ENCODE measurements at regions not wholly inside any gene's neighbourhood (a gene's known extent, or its start where the extent isn't known, plus 50 kb on each side); places are given as distances from the start of the nearest gene placed in this dataset.
"Not testable (repeated sequence)": the region's sequence is repeated elsewhere in the genome, so short reads cannot be mapped to it uniquely, and the experiment has no call there.

DNA sequence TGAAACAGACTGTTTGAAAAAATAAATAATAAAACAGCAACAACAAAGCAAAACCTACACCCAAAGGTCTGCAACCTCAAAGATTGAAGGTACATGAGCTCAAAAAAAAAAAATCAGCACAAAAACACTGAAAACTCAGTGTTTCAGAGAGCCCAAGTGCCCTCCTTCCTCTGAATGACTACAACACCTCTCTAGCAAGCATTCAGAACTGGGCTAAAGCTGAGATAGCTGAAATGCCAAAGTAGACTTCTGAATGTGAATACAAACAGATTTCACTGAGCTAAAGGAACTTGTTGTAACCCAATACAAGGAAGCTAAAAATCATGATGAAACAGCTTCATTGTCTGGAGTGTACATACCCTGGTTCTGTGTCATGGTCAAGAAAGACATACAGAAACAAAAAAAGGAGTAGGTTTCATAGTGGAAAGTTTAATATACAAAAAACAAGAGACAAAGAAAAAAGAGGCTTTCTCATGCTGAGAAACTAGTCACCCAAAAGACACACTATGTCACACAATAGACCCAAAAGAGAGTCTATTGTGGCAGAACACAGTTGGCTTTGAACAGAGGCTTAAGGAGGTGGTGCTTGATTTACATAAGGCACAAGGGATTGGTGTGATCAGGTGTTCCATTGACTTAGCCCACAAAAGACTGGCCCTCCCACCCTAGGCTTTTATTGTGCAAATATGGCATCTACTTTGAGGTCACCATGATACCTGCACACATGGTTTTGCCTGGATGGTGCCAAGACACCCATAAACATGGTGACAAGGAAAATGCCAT is 316.6 kb downstream of the KDM5D start:
- DNase-seq (no peak), FAIRE-seq (no peak)
- no peaks in the 10 kb centered on the region for H3K4me1 ChIP-seq (ENCODE audit: control insufficient read depth in 2 of 3, insufficient read depth in 2 of 3, low read depth in 1 of 3, low read length in 3 of 3)
- TF ChIP-seq, protein P1, sequence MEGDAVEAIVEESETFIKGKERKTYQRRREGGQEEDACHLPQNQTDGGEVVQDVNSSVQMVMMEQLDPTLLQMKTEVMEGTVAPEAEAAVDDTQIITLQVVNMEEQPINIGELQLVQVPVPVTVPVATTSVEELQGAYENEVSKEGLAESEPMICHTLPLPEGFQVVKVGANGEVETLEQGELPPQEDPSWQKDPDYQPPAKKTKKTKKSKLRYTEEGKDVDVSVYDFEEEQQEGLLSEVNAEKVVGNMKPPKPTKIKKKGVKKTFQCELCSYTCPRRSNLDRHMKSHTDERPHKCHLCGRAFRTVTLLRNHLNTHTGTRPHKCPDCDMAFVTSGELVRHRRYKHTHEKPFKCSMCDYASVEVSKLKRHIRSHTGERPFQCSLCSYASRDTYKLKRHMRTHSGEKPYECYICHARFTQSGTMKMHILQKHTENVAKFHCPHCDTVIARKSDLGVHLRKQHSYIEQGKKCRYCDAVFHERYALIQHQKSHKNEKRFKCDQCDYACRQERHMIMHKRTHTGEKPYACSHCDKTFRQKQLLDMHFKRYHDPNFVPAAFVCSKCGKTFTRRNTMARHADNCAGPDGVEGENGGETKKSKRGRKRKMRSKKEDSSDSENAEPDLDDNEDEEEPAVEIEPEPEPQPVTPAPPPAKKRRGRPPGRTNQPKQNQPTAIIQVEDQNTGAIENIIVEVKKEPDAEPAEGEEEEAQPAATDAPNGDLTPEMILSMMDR (IDR thresholded peaks at IDR 0.05; ENCODE audit: borderline replicate concordance, extremely low read depth, insufficient read depth), result no peak
- intact Hi-C loops (cut with DNase I), result no loop called here
- H3K27ac ChIP-seq (ENCODE audit: low read depth in 2 of 2, low read length in 2 of 2), result no peak overlapping the region
- H3K9me3 ChIP-seq (ENCODE audit: control insufficient read depth in 2 of 3, insufficient read depth in 1 of 3, low read length in 3 of 3), result no peaks in the 10 kb centered on the region
- no peak overlapping the region for H3K4me3 ChIP-seq (ENCODE audit: low read length in 3 of 3)
- no peaks in the 10 kb centered on the region for H3K27me3 ChIP-seq (ENCODE audit: control insufficient read depth, insufficient read depth, low read length)
- H3K9ac ChIP-seq (ENCODE audit: low read length in 3 of 3), result no peak overlapping the region
- H3K36me3 ChIP-seq (ENCODE audit: control insufficient read depth in 2 of 3, insufficient read depth in 3 of 3, low read length in 3 of 3), result no peaks in the 10 kb centered on the region

DNA sequence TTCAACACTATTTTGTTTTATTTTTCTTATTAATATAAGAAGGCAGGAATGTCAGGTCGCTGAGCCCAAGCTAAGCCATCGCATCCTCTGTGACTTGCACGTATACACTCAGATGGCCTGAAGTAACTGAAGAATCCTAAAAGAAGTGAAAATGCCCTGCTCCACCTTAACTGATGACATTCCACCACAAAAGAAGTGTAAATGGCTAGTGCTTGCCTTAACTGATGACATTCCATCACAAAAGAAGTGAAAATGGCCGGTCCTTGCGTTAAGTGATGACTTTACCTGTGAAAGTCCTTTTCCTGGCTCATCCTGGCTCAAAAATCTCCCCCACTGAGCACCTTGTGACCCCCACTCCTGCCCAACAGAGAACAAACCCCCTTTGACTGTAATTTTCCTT is 317.3 kb downstream of the KDM5D start:
- H3K27me3 ChIP-seq (ENCODE audit: control insufficient read depth, insufficient read depth, low read length); H3K27ac ChIP-seq (ENCODE audit: low read depth in 2 of 2, low read length in 2 of 2); H3K9ac ChIP-seq (ENCODE audit: low read length in 3 of 3); H3K4me3 ChIP-seq (ENCODE audit: low read length in 3 of 3); H3K9me3 ChIP-seq (ENCODE audit: control insufficient read depth in 2 of 3, insufficient read depth in 1 of 3, low read length in 3 of 3); FAIRE-seq; DNase-seq; intact Hi-C loops (cut with DNase I); H3K36me3 ChIP-seq (ENCODE audit: control insufficient read depth in 2 of 3, insufficient read depth in 3 of 3, low read length in 3 of 3); H3K4me1 ChIP-seq (ENCODE audit: control insufficient read depth in 2 of 3, insufficient read depth in 2 of 3, low read depth in 1 of 3, low read length in 3 of 3): not testable (repeated sequence)

DNA sequence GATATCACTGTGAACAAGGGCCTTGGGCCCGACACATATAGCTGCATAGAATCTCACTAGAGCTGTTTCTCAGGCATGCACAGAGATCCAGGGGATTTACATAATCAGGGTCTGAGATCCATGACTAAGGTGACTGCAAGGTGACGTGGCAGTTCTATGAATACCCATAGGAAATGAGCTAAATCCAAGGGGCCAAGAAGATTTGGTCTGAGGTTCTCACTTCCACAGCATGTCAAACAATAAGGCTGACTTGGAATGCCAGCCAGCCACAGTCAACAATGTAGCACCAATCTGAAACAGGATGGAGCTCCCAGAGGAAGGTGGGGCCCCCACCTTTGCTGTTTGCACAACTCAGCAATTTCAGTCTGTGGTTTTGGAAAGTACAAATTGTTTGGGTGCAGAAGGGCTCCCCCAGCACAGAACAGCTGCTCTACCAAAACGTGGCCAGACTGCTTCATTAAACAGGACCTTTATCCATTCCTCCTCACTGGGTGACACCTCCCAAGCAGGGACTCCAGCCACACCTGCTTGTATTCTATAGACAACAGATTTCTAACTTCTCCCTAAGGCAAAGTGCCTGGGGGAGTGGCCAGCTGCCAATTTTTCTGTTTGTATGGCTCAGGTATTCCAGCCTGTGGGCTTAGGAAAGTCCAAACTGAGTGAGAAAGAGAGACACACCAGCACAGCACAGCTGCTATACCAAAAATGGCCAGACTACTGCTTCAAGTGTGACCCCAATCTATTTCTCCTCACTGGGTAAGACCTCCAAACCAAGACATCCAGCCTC is 333.4 kb downstream of the KDM5D start:
- FAIRE-seq, result no peak
- no peaks in the 10 kb centered on the region for H3K36me3 ChIP-seq (ENCODE audit: control insufficient read depth in 2 of 3, insufficient read depth in 3 of 3, low read length in 3 of 3)
- no peak overlapping the region for H3K4me3 ChIP-seq (ENCODE audit: low read length in 3 of 3)
- H3K9me3 ChIP-seq (ENCODE audit: control insufficient read depth in 2 of 3, insufficient read depth in 1 of 3, low read length in 3 of 3), result no peaks in the 10 kb centered on the region
- H3K9ac ChIP-seq (ENCODE audit: low read length in 3 of 3), result no peak overlapping the region
- H3K27me3 ChIP-seq (ENCODE audit: control insufficient read depth, insufficient read depth, low read length), result no peaks in the 10 kb centered on the region
- DNase-seq, result no peak
- no peak overlapping the region for H3K27ac ChIP-seq (ENCODE audit: low read depth in 2 of 2, low read length in 2 of 2)
- H3K4me1 ChIP-seq (ENCODE audit: control insufficient read depth in 2 of 3, insufficient read depth in 2 of 3, low read depth in 1 of 3, low read length in 3 of 3), result no peaks in the 10 kb centered on the region
- intact Hi-C loops (cut with DNase I), result no loop called here
- TF ChIP-seq, protein P1 (IDR thresholded peaks at IDR 0.05; ENCODE audit: borderline replicate concordance, extremely low read depth, insufficient read depth), result no peak

DNA sequence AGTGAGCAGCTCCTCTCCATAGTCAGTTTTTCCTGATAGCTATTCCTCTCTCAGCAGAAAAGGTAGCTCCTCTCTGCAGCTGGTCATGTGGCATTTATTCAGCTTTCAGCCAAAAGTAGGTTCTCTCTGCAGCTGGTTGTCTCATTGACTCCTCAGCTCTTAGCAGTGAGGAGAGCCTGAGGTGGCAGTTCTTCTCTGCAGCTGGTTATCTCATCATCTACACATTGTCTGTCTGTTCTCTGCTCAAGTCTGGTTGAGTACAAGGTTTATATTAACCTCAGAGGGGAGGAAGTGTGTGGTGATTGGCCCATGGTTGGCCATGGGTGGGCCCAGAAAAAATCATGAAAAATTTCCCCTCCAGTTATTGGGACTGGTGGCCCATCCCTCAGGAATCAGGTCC is 338.3 kb downstream of the KDM5D start:
- Histone ChIP-seq H3K9ac (ENCODE audit: low read length in 3 of 3) (no peak overlapping the region), H3K4me1 (ENCODE audit: control insufficient read depth in 2 of 3, insufficient read depth in 2 of 3, low read depth in 1 of 3, low read length in 3 of 3) (no peaks in the 10 kb centered on the region), H3K27ac (ENCODE audit: low read depth in 2 of 2, low read length in 2 of 2) (no peak overlapping the region), H3K9me3 (ENCODE audit: control insufficient read depth in 2 of 3, insufficient read depth in 1 of 3, low read length in 3 of 3) (no peaks in the 10 kb centered on the region), H3K4me3 (ENCODE audit: low read length in 3 of 3) (no peak overlapping the region), H3K27me3 (ENCODE audit: control insufficient read depth, insufficient read depth, low read length) (no peaks in the 10 kb centered on the region), H3K36me3 (ENCODE audit: control insufficient read depth in 2 of 3, insufficient read depth in 3 of 3, low read length in 3 of 3) (no peaks in the 10 kb centered on the region)
- DNase-seq, result no peak
- FAIRE-seq, result no peak
- intact Hi-C loops (cut with DNase I), result no loop called here
- TF ChIP-seq, protein P1 (IDR thresholded peaks at IDR 0.05; ENCODE audit: borderline replicate concordance, extremely low read depth, insufficient read depth), result no peak
